Epithelial cell of esophagus (primary cell): ENCODE measurements at regions not wholly inside any gene's neighbourhood (a gene's known extent, or its start where the extent isn't known, plus 50 kb on each side); places are given as distances from the start of the nearest gene placed in this dataset.

Source experiments
- DNase-seq: peaks from one replicate; pipeline ENCODE4 v3.0.0; 2010; ENCODE audit warnings: low read depth
- H3K4me3 ChIP-seq: 2 replicates; pipeline ENCODE4 v1.5.1; 2011; ENCODE audit warnings: mild to moderate bottlenecking, low read length, control low read depth
- CTCF ChIP-seq: IDR thresholded peaks from 2 replicates; pipeline ENCODE4 v1.5.1; 2011; ENCODE audit warnings: low read depth, mild to moderate bottlenecking, low read length, control low read depth, inconsistent platforms; ENCODE audit not compliant: insufficient read depth; ENCODE audit errors: missing control alignments

- no peak for TF ChIP-seq CTCF
- DNase-seq: no peak
- H3K4me3 ChIP-seq: no peak overlapping the region
Observed at GRCh38 chr18:78641689-78642231, 337.9 kb upstream of the SALL3 start.

GRCh38 chr18:78642296-78642951 is 337.2 kb upstream of the SALL3 start:
- DNase-seq: no peak
- no peak overlapping the region for H3K4me3 ChIP-seq
- TF ChIP-seq CTCF: no peak

DNA sequence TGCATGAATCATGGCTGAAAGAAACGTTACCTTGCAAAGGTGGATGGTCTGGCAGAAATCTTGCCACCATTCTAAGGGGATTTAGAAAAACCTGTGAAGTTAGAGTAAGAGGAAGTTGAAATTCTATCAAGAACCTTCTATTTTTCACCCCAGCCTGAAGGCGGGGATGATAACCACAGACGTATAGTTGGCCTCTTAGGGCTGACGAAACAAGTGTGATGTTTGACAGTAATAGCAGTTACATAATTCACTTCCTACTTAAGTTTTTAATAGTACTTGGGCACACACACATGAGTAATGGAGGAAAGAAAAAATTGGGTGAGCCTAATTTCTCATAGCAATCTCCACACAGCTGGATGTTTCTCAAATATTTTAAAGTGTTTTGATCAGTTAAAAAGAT is 336.6 kb upstream of the SALL3 start:
- no peak for TF ChIP-seq CTCF
- no peak for DNase-seq
- no peak overlapping the region for H3K4me3 ChIP-seq

DNA sequence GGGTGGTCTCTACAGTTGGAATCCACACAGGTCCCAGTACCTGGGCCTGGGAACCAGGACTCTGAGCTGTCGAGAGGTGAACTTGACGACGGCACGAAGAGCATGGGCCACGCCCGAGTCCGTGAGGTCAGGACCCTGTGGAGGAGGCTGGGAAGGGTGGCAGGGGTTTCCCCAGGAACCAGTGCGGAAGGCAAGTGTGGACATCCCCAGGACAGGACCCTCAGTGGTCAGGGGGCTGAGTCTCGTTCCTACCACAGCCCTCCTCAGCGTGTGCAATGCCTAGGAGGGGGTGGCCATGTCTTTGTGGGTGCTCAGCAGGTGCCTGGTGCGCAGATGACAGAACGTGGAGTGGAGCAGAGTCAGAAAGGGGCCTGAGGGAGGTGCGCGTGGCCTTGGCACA is 335.6 kb upstream of the SALL3 start:
- DNase-seq: no peak
- H3K4me3 ChIP-seq: no peak overlapping the region
- no peak for TF ChIP-seq CTCF

DNA sequence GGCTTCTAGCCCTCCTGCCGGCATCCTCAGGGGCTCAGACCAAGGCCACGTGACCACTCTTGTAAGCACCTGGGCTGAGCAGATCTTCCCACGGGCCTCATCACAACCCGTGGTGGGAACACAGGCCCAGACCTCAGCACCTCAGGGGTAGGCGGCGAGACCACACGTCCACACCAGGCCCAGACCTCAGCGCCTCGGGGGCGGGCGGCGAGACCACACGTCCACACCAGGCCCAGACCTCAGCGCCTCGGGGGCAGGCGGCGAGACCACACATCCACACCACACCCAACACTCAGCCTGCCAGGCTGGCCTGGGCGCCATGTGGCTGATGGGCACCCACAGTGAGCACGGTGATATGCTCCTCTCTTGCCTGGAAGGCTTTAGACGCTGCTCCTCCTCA is 334.4 kb upstream of the SALL3 start:
- TF ChIP-seq CTCF: no peak
- no peak for DNase-seq

DNA sequence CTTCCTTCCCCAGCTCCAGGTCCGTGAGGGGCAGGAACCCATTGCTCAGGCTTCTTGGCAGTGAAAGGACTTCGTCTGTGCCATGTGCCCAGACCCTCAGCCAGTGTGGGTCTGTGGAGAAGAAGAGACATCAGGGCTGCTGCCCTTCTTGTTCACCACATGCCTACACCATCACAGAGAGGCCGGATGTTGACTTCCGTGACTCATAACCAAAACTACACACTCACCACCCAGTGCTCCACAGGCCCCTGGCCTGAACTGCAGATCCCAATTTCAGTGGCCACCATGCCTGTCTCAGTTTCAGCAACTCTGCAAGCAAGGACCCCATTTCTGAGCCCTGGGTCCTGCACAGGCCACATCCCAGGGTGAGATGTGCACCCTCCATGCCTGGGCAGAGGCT is 332.6 kb upstream of the SALL3 start:
- no peak for TF ChIP-seq CTCF
- DNase-seq: no peak
- H3K4me3 ChIP-seq: no peak overlapping the region

More for the DNA sequence above, 334.4 kb upstream of the SALL3 start:
- H3K4me3 ChIP-seq: no peak overlapping the region

DNA sequence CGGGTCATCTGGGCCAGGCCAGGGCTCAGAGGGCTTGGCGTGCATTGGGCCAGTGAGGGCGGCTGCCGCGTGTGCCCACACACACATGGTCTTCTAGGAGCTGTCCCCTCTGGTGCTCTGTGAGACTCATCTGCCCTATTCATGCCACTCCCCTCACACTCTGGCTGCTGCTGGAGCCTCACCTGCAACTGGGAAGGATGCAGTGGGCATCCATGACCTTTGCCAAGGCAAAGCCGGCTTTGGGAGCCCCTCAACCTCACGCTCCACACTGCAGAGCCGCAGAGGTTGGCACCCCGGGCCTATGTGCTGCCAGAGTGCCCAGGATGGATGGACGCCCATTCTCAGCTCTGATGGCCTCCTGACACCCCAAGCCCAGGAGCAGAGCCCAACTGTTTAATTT is 330.2 kb upstream of the SALL3 start:
- no peak for TF ChIP-seq CTCF
- H3K4me3 ChIP-seq: no peak overlapping the region
- no peak for DNase-seq
